PC-3 (cell line): ENCODE measurements at regions not wholly inside any gene's neighbourhood (a gene's known extent, or its start where the extent isn't known, plus 50 kb on each side); places are given as distances from the start of the nearest gene placed in this dataset.
A peak's percentile ranks its signal among the peaks of the same experiment; 100 is the strongest.

Source experiments
- ATAC-seq: fragments of 200-7000 bp; cut with Tn5 transposase; 2 replicates; pipeline ENCODE4 v1.9.1; 2020; ENCODE audit warnings: mild to moderate bottlenecking, moderate library complexity
- BruUV-seq: library from RNA; stranded (reverse); fragments of 400-500 nt; replicated peaks from 2 replicates; lab custom pipeline; 2021; lab: Mats Ljungman, UMichigan
- CTCF ChIA-PET: fragments of 300-600 bp; sonication (Branson Sonifier 250); formaldehyde crosslinking; loops from one replicate; lab custom pipeline; 2022; ENCODE audit warnings: antibody characterized with exemption; lab: Charles Lee
- POLR2A ChIA-PET: fragments of 300-600 bp; sonication (Branson Sonifier 250); formaldehyde crosslinking; loops from one replicate; lab custom pipeline; 2022; ENCODE audit warnings: antibody characterized with exemption; ENCODE audit not compliant: unreplicated experiment; lab: Charles Lee
- DNase-seq: peaks from one replicate; pipeline ENCODE4 v3.0.0-alpha.2; 2015
- H2AFZ ChIP-seq: fragments of 300-600 bp; sonication (generic); 2 replicates; pipeline ENCODE4 v1.6.0; 2016; ENCODE audit warnings: antibody characterized with exemption, low read length
- H3F3A ChIP-seq: fragments of 300-600 bp; sonication (generic); one replicate; pipeline ENCODE4 v1.6.0; 2017; ENCODE audit warnings: antibody characterized with exemption, low read length, control low read depth, mild to moderate bottlenecking; ENCODE audit not compliant: unreplicated experiment
- H3K27ac ChIP-seq: fragments of 300-600 bp; sonication (generic); 2 replicates; pipeline ENCODE4 v1.5.1; 2016; ENCODE audit warnings: mild to moderate bottlenecking, low read length
- H3K27me3 ChIP-seq: fragments of 300-600 bp; sonication (generic); 2 replicates; pipeline ENCODE4 v1.6.1; 2016; ENCODE audit warnings: low read length, mixed read lengths
- H3K36me3 ChIP-seq: fragments of 300-600 bp; sonication (generic); 2 replicates; pipeline ENCODE4 v1.6.1; 2016; ENCODE audit warnings: low read depth, mixed run types, low read length, mixed read lengths
- H3K4me1 ChIP-seq: fragments of 300-600 bp; sonication (generic); 2 replicates; pipeline ENCODE4 v1.5.1; 2016; ENCODE audit warnings: low read length; ENCODE audit not compliant: insufficient read depth
- H3K4me2 ChIP-seq: fragments of 300-600 bp; sonication (generic); 2 replicates; pipeline ENCODE4 v1.6.0; 2016; ENCODE audit warnings: low read length
- H3K4me3 ChIP-seq: fragments of 300-600 bp; sonication (generic); 2 replicates; pipeline ENCODE4 v1.5.1; 2016; ENCODE audit warnings: mild to moderate bottlenecking, low read length, mixed read lengths
- H3K79me2 ChIP-seq: fragments of 300-600 bp; sonication (generic); 2 replicates; pipeline ENCODE4 v1.6.1; 2017; ENCODE audit warnings: low read length, mixed read lengths
- H3K9ac ChIP-seq: fragments of 300-600 bp; sonication (generic); 2 replicates; pipeline ENCODE4 v1.6.0; 2016; ENCODE audit warnings: mild to moderate bottlenecking, low read length
- H3K9me2 ChIP-seq: fragments of 300-600 bp; sonication (generic); replicated peaks from 2 replicates; pipeline ENCODE4 v1.6.1; 2016; ENCODE audit warnings: mixed run types, low read length, mixed read lengths
- H3K9me3 ChIP-seq: fragments of 300-600 bp; sonication (generic); 2 replicates; pipeline ENCODE4 v1.6.1; 2016; ENCODE audit warnings: low read length, mixed read lengths
- H4K20me1 ChIP-seq: fragments of 300-600 bp; sonication (generic); 2 replicates; pipeline ENCODE4 v1.6.1; 2016; ENCODE audit warnings: low read length, mixed read lengths
- EZH2 ChIP-seq: fragments of 300-600 bp; sonication (generic); IDR thresholded peaks from one replicate; pipeline ENCODE4 v1.6.1; 2017; ENCODE audit warnings: antibody characterized with exemption, mild to moderate bottlenecking, low read length; ENCODE audit not compliant: unreplicated experiment
- EZH2phosphoT487 ChIP-seq: fragments of 300-600 bp; sonication (generic); IDR thresholded peaks from 2 replicates; pipeline ENCODE4 v1.6.1; 2018; ENCODE audit warnings: mild to moderate bottlenecking, antibody characterized with exemption, low read length, borderline replicate concordance
- intact Hi-C: fragments of 100-400 bp; cut with micrococcal nuclease; formaldehyde crosslinking; loops from 2 replicates; pipeline ENCODE4 v1.9.0; 2023
- TF ChIP-seq, protein P1 (sequence below): fragments of 300-600 bp; sonication (generic); conservative IDR thresholded peaks from 2 replicates; pipeline ENCODE4 v1.5.1; 2017; ENCODE audit warnings: antibody characterized with exemption, low read depth, mild to moderate bottlenecking, low read length

DNA sequence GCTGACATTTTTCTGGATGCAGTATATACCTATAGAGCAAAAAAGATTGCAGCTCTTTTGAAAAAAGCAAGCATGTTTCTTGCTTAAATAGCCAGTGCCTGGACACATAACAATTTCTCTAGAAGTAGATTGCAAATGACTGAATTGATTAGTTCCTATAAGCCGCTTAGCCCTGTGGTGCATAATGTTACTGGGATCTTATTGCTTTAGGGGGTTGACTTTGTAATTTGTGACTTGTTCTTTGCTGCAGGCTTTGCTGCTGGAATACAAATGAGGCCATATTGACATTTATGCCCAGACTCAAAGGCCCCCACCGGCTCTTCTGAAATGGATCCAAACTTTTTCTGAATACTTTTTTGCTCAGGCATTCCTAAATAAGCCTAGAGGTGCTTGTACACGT, 182.6 kb downstream of the SH3BP4 start:
- Histone ChIP-seq H3K9ac (no peak overlapping the region), H3K79me2 (no peaks in the 10 kb centered on the region), H3K4me1 (no peaks in the 10 kb centered on the region), H3K36me3 (no peaks in the 10 kb centered on the region), H3K9me2 (no peaks in the 10 kb centered on the region), H3F3A (no peaks in the 10 kb centered on the region), H3K27me3 (no peaks in the 10 kb centered on the region), H3K9me3 (no peaks in the 10 kb centered on the region), H3K27ac (no peak overlapping the region), H4K20me1 (no peaks in the 10 kb centered on the region), H2AFZ (no peak overlapping the region), H3K4me2 (no peak overlapping the region), H3K4me3 (no peak overlapping the region)
- intact Hi-C loops = no loop called here
- BruUV-seq = no TSS peak
- TF ChIP-seq, protein P1, sequence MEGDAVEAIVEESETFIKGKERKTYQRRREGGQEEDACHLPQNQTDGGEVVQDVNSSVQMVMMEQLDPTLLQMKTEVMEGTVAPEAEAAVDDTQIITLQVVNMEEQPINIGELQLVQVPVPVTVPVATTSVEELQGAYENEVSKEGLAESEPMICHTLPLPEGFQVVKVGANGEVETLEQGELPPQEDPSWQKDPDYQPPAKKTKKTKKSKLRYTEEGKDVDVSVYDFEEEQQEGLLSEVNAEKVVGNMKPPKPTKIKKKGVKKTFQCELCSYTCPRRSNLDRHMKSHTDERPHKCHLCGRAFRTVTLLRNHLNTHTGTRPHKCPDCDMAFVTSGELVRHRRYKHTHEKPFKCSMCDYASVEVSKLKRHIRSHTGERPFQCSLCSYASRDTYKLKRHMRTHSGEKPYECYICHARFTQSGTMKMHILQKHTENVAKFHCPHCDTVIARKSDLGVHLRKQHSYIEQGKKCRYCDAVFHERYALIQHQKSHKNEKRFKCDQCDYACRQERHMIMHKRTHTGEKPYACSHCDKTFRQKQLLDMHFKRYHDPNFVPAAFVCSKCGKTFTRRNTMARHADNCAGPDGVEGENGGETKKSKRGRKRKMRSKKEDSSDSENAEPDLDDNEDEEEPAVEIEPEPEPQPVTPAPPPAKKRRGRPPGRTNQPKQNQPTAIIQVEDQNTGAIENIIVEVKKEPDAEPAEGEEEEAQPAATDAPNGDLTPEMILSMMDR = no peak
- TF ChIP-seq EZH2phosphoT487 = no peak
- TF ChIP-seq EZH2 = no peak
- ATAC-seq (no peak), DNase-seq (no peak)
- CTCF ChIA-PET = interaction anchor here (1.2 kb wide), 1 partner anchor 44 kb away, joined by 5 read pairs; no protein-coding TSS in a partner anchor
- POLR2A ChIA-PET = no interaction called here

DNA sequence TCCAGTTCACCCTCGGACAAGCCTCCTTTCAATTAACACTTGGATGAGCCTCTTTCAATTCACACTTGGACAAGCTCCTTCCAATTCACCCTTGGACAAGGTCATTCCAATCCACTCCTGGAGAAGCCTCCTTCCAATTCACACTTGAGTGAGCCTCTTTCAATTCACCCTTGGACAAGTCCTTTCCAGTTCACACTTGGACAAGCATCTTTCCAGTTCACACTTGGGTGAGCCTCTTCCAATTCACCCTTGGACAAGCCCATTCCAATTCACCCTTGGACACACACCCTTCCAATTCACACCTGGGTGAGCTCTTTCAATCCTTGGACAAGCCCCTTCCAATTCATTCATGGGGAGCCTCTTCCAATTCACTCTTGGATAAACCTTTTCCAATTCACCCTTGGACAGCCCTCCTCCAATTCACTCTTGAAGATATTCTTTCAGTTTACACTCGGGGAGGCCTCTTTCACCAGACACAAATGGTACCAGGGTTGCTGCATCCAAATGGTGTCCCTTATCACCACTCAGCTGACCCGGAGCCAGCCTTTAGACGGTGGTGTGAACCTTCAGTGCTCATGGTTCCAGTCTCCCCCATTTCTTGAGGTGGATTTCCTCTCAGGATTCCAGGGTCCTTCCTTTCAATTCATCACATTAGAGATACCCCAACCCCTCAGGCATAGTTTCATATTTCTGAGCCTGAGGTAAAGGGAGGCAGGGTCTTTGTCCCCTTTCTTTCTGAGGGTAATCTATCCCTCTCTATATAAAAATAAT, 183.6 kb downstream of the SH3BP4 start:
- ChIA-PET CTCF (interaction anchor here (0.6 to 1.4 kb wide), 4 partner anchors 232 to 611 kb away, joined by 3 to 6 read pairs (median 4); no protein-coding TSS in a partner anchor), POLR2A (no interaction called here)
- H3K36me3 ChIP-seq = no peaks in the 10 kb centered on the region
- H3K79me2 ChIP-seq = no peaks in the 10 kb centered on the region
- peak overlapping the region; percentile 23; the same call in 1 of the 2 replicates for H2AFZ ChIP-seq
- H3K4me3 ChIP-seq = no peak overlapping the region
- TF ChIP-seq, protein P1 = no peak
- TF ChIP-seq EZH2phosphoT487 (no peak), EZH2 (no peak)
- H3F3A ChIP-seq = no peaks in the 10 kb centered on the region
- no peaks in the 10 kb centered on the region for H3K9me2 ChIP-seq
- intact Hi-C loops = no loop called here
- H3K4me1 ChIP-seq = no peaks in the 10 kb centered on the region
- DNase-seq = no peak
- H3K27me3 ChIP-seq = no peaks in the 10 kb centered on the region
- H4K20me1 ChIP-seq = no peaks in the 10 kb centered on the region
- H3K9ac ChIP-seq = no peak overlapping the region
- no peak overlapping the region for H3K27ac ChIP-seq
- ATAC-seq = no peak
- H3K4me2 ChIP-seq = no peak overlapping the region
- no TSS peak for BruUV-seq
- H3K9me3 ChIP-seq = no peaks in the 10 kb centered on the region

DNA sequence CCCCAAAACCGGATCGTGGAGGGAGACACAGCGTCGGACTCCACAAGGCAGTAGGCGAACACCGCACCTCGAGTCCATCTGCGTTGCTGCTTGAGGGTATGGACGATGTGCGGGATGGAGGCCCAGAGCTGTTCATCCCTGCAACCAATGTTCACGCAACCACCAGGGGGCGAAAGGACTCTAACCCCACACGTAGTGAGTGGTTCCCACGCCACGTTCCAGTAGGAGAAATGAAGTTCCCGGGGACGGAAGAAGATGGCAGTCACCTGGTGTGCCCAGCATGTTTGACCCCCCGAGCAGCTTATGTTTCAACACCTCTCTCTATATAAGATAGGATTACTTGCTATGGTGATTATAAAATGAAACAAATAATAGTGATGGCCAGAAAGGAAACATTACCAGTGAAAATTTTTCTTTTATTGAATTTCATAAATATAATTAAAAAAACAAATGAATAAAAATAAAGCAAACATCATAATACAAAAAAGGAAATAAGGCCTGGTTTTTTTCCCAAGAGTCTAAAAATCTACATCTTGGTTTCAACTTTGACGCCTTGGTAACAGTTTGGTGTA, 184.3 kb downstream of the SH3BP4 start:
- no peaks in the 10 kb centered on the region for H3F3A ChIP-seq
- ATAC-seq (peak; percentile 94), DNase-seq (peak; percentile 86)
- H3K27me3 ChIP-seq = no peaks in the 10 kb centered on the region
- H4K20me1 ChIP-seq = no peaks in the 10 kb centered on the region
- no TSS peak for BruUV-seq
- H3K4me1 ChIP-seq = no peaks in the 10 kb centered on the region
- H3K4me2 ChIP-seq = no peak overlapping the region
- H3K79me2 ChIP-seq = no peaks in the 10 kb centered on the region
- no peaks in the 10 kb centered on the region for H3K36me3 ChIP-seq
- ChIA-PET POLR2A (no interaction called here), CTCF (interaction anchor here (0.6 to 1.4 kb wide), 5 partner anchors 232 to 610 kb away, joined by 3 to 6 read pairs (median 4); no protein-coding TSS in a partner anchor)
- H3K9ac ChIP-seq = no peak overlapping the region
- no peaks in the 10 kb centered on the region for H3K9me3 ChIP-seq
- no peak overlapping the region for H3K27ac ChIP-seq
- H3K4me3 ChIP-seq = no peak overlapping the region
- peak overlapping the region; percentile 27 for H2AFZ ChIP-seq
- no peaks in the 10 kb centered on the region for H3K9me2 ChIP-seq
- TF ChIP-seq, protein P1 = peak; percentile 83
- TF ChIP-seq EZH2 = no peak
- intact Hi-C loops = loop anchor here (1.0 to 2.0 kb wide), 6 partner anchors 128 to 611 kb away; no protein-coding TSS in a partner anchor
